MM.1S (cell line): ENCODE measurements at regions not wholly inside any gene's neighbourhood (a gene's known extent, or its start where the extent isn't known, plus 50 kb on each side); places are given as distances from the start of the nearest gene placed in this dataset.

Experiments used
- DNase-seq: peaks from one replicate; pipeline ENCODE4 v3.0.0-alpha.2; 2015
- H2AFZ ChIP-seq: fragments of 300-600 bp; sonication (generic); 2 replicates; pipeline ENCODE4 v1.6.0; 2016; ENCODE audit warnings: antibody characterized with exemption, low read length
- H3F3A ChIP-seq: fragments of 300-600 bp; sonication (generic); 2 replicates; pipeline ENCODE4 v1.6.1; 2016; ENCODE audit warnings: mild to moderate bottlenecking, antibody characterized with exemption, low read length, moderate library complexity, mixed read lengths; ENCODE audit not compliant: insufficient read depth
- H3K27ac ChIP-seq: fragments of 300-600 bp; sonication (generic); 2 replicates; pipeline ENCODE4 v1.5.1; 2016; ENCODE audit warnings: mild to moderate bottlenecking, low read length
- H3K27me3 ChIP-seq: fragments of 300-600 bp; sonication (generic); replicated peaks from 2 replicates; pipeline ENCODE4 v1.6.0; 2016; ENCODE audit warnings: low read length; ENCODE audit not compliant: insufficient read depth
- H3K36me3 ChIP-seq: fragments of 300-600 bp; sonication (generic); replicated peaks from 2 replicates; pipeline ENCODE4 v1.6.1; 2016; ENCODE audit warnings: mild to moderate bottlenecking, low read length, mixed read lengths; ENCODE audit not compliant: insufficient read depth
- H3K4me1 ChIP-seq: fragments of 300-600 bp; sonication (generic); 2 replicates; pipeline ENCODE4 v1.6.1; 2016; ENCODE audit warnings: low read length, mixed read lengths
- H3K4me2 ChIP-seq: fragments of 300-600 bp; sonication (generic); 2 replicates; pipeline ENCODE4 v1.6.0; 2016; ENCODE audit warnings: low read depth, low read length
- H3K4me3 ChIP-seq: fragments of 300-600 bp; sonication (generic); 2 replicates; pipeline ENCODE4 v1.5.1; 2016; ENCODE audit warnings: low read length, mixed read lengths
- H3K79me2 ChIP-seq: fragments of 300-600 bp; sonication (generic); 2 replicates; pipeline ENCODE4 v1.6.1; 2016; ENCODE audit warnings: mixed run types, low read length, mixed read lengths
- H3K9ac ChIP-seq: fragments of 300-600 bp; sonication (generic); 2 replicates; pipeline ENCODE4 v1.6.1; 2016; ENCODE audit warnings: low read length, mixed read lengths
- H3K9me2 ChIP-seq: fragments of 300-600 bp; sonication (generic); replicated peaks from 2 replicates; pipeline ENCODE4 v1.6.1; 2016; ENCODE audit warnings: mild to moderate bottlenecking, low read length, mixed read lengths; ENCODE audit not compliant: insufficient read depth
- H3K9me3 ChIP-seq: fragments of 300-600 bp; sonication (generic); replicated peaks from 2 replicates; pipeline ENCODE4 v1.6.1; 2016; ENCODE audit warnings: mild to moderate bottlenecking, low read length, mixed read lengths; ENCODE audit not compliant: insufficient read depth
- H4K20me1 ChIP-seq: fragments of 300-600 bp; sonication (generic); 2 replicates; pipeline ENCODE4 v1.6.1; 2016; ENCODE audit warnings: mild to moderate bottlenecking, low read length, moderate library complexity, mixed read lengths; ENCODE audit not compliant: insufficient read depth
- CTCF ChIP-seq: fragments of 300-600 bp; sonication (generic); IDR thresholded peaks from 2 replicates; pipeline ENCODE4 v1.5.1; 2016; ENCODE audit warnings: antibody characterized with exemption, low read length, mixed read lengths
- EZH2 ChIP-seq: fragments of 300-600 bp; sonication (generic); optimal IDR thresholded peaks from 2 replicates; pipeline ENCODE3; 2017; ENCODE audit warnings: low read depth, mild to moderate bottlenecking, antibody characterized with exemption, low read length, mixed read lengths
- EZH2phosphoT487 ChIP-seq: fragments of 300-600 bp; sonication (generic); IDR thresholded peaks from 2 replicates; pipeline ENCODE4 v1.6.1; 2018; ENCODE audit warnings: antibody characterized with exemption, low read length

GRCh38 chr13:40444241-40444640 lies 222.2 kb downstream of the FOXO1 start:
- Histone ChIP-seq H3K4me3 (no peak overlapping the region), H4K20me1 (no peaks in the 10 kb centered on the region), H3K27ac (no peak overlapping the region), H3K4me2 (no peak overlapping the region), H3K9me2 (no peaks in the 10 kb centered on the region), H3K36me3 (no peaks in the 10 kb centered on the region), H3K9me3 (no peaks in the 10 kb centered on the region), H3K27me3 (no peaks in the 10 kb centered on the region), H2AFZ (no peak overlapping the region), H3K9ac (no peak overlapping the region), H3F3A (no peaks in the 10 kb centered on the region), H3K79me2 (no peaks in the 10 kb centered on the region), H3K4me1 (no peaks in the 10 kb centered on the region)
- no peak for TF ChIP-seq CTCF
- no peak for TF ChIP-seq EZH2phosphoT487
- TF ChIP-seq EZH2, result no peak
- no peak for DNase-seq

- no peak overlapping the region for H3K4me2 ChIP-seq
- DNase-seq, result no peak
- H3K9me3 ChIP-seq, result no peaks in the 10 kb centered on the region
- no peak overlapping the region for H2AFZ ChIP-seq
- no peaks in the 10 kb centered on the region for H3K79me2 ChIP-seq
- no peaks in the 10 kb centered on the region for H3K36me3 ChIP-seq
- TF ChIP-seq EZH2 (no peak), CTCF (no peak), EZH2phosphoT487 (no peak)
- no peak overlapping the region for H3K9ac ChIP-seq
- no peaks in the 10 kb centered on the region for H3K27me3 ChIP-seq
- no peaks in the 10 kb centered on the region for H3K4me1 ChIP-seq
- H4K20me1 ChIP-seq, result no peaks in the 10 kb centered on the region
- H3K4me3 ChIP-seq, result no peak overlapping the region
- no peaks in the 10 kb centered on the region for H3F3A ChIP-seq
- H3K9me2 ChIP-seq, result no peaks in the 10 kb centered on the region
- no peak overlapping the region for H3K27ac ChIP-seq
Measured at GRCh38 chr13:40445557-40445990, 220.9 kb downstream of the FOXO1 start.

GRCh38 chr13:40446365-40446764 lies 220.1 kb downstream of the FOXO1 start:
- no peak overlapping the region for H3K4me2 ChIP-seq
- no peak for DNase-seq
- no peak overlapping the region for H3K27ac ChIP-seq
- H3K9me2 ChIP-seq, result no peaks in the 10 kb centered on the region
- no peak overlapping the region for H3K9ac ChIP-seq
- H3K36me3 ChIP-seq, result no peaks in the 10 kb centered on the region
- H3K4me3 ChIP-seq, result no peak overlapping the region
- H4K20me1 ChIP-seq, result no peaks in the 10 kb centered on the region
- no peaks in the 10 kb centered on the region for H3K79me2 ChIP-seq
- no peaks in the 10 kb centered on the region for H3K9me3 ChIP-seq
- TF ChIP-seq CTCF (no peak), EZH2 (no peak), EZH2phosphoT487 (no peak)
- H3K4me1 ChIP-seq, result no peaks in the 10 kb centered on the region
- no peaks in the 10 kb centered on the region for H3K27me3 ChIP-seq
- H2AFZ ChIP-seq, result no peak overlapping the region
- H3F3A ChIP-seq, result no peaks in the 10 kb centered on the region
